Vagina (tissue), 2 donors: ENCODE measurements at regions not wholly inside any gene's neighbourhood (a gene's known extent, or its start where the extent isn't known, plus 50 kb on each side); places are given as distances from the start of the nearest gene placed in this dataset.

Experiments used
- DNase-seq, 2 donors: peaks; one replicate each; pipeline ENCODE4 v3.0.0-alpha.2; 2017; ENCODE audit errors: extremely low spot score in 2 of 2
- H3K27ac ChIP-seq: fragments of 200-600 bp; sonication (generic); one replicate; pipeline ENCODE4 v1.5.1; 2019
- H3K27me3 ChIP-seq: fragments of 200-600 bp; sonication (generic); one replicate; pipeline ENCODE4 v1.5.1; 2019
- H3K36me3 ChIP-seq, 2 donors: fragments of 200-600 bp; sonication (generic); one replicate each; pipeline ENCODE4 v1.5.1; 2017 to 2019
- H3K4me1 ChIP-seq: fragments of 200-600 bp; sonication (generic); one replicate; pipeline ENCODE4 v1.5.1; 2019
- H3K4me3 ChIP-seq, 2 donors: fragments of 200-600 bp; sonication (generic); 1 replicate in 1 of 2; 2 replicates in 1 of 2; pipeline ENCODE4 v1.5.1; 2016 to 2019
- H3K9me3 ChIP-seq: fragments of 200-600 bp; sonication (generic); one replicate; pipeline ENCODE4 v1.5.1; 2019
- POLR2A ChIP-seq, 2 donors: fragments of 450-650 bp; IDR thresholded peaks; one replicate each; pipeline ENCODE4 v1.6.1; 2017; ENCODE audit warnings: antibody characterized with exemption in 2 of 2, mild to moderate bottlenecking in 2 of 2, moderate library complexity in 2 of 2
- POLR2AphosphoS5 ChIP-seq, 2 donors: sonication (generic); formaldehyde crosslinking; IDR thresholded peaks; one replicate each; pipeline ENCODE4 v1.9.0; 2017; ENCODE audit warnings: antibody characterized with exemption in 2 of 2, mild to moderate bottlenecking in 2 of 2, low read depth in 1 of 2; ENCODE audit not compliant: insufficient read depth in 1 of 2
- intact Hi-C: fragments of 100-400 bp; cut with DNase I; formaldehyde crosslinking; loops from one replicate; pipeline ENCODE4 v1.15.1; 2023
- TF ChIP-seq, protein P1 (sequence below), 3 experiments: fragments of 450-650 bp in 2 of 3; fragments of 200-600 bp in 1 of 3; sonication (generic) in 1 of 3; IDR thresholded peaks; one replicate each; pipeline ENCODE4 v1.5.1; 2017 to 2019; ENCODE audit warnings: antibody characterized with exemption in 3 of 3, mild to moderate bottlenecking in 2 of 3, moderate library complexity in 2 of 3

DNA sequence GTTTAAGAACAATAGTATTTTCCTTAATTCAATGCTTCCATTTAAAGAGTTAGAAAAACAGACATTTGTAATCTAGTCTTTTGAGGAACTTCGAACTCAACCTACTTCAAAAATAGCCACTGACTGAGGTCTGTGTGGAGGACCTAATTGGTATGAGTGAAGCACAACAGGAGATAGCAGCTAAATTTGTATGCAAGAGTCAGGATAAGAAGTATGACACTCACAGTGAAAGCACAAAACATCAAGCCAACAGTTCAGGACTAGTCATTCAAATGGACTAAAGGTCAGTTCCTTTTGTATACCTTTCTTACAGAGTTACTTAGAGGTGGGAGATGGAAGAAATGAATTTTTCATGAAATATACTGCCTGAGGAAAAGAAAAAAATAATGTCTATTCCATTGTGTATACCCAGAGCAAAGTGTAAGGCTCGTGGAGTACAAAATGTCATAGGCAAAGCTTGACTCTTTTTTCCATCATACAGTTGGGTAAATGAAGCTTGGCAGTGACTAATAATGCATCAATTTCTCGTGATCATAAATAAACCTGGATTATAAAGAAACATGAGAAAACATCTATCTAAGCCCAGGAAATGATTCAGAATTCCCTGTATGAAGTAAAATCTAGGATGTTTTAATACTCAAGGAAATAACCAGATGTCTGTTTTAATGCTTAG lies 1005.2 kb upstream of the CADM2 start:
- no peaks in the 10 kb centered on the region for H3K27me3 ChIP-seq
- H3K9me3 ChIP-seq, result no peaks in the 10 kb centered on the region
- TF ChIP-seq POLR2AphosphoS5 (IDR thresholded peaks at IDR 0.05; ENCODE audit: insufficient read depth in 1 of 2, low read depth in 1 of 2), result no peak
- TF ChIP-seq, protein P1, sequence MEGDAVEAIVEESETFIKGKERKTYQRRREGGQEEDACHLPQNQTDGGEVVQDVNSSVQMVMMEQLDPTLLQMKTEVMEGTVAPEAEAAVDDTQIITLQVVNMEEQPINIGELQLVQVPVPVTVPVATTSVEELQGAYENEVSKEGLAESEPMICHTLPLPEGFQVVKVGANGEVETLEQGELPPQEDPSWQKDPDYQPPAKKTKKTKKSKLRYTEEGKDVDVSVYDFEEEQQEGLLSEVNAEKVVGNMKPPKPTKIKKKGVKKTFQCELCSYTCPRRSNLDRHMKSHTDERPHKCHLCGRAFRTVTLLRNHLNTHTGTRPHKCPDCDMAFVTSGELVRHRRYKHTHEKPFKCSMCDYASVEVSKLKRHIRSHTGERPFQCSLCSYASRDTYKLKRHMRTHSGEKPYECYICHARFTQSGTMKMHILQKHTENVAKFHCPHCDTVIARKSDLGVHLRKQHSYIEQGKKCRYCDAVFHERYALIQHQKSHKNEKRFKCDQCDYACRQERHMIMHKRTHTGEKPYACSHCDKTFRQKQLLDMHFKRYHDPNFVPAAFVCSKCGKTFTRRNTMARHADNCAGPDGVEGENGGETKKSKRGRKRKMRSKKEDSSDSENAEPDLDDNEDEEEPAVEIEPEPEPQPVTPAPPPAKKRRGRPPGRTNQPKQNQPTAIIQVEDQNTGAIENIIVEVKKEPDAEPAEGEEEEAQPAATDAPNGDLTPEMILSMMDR (IDR thresholded peaks at IDR 0.05), result no peak
- no peak overlapping the region for H3K27ac ChIP-seq
- DNase-seq, result no peak
- H3K4me1 ChIP-seq, result no peaks in the 10 kb centered on the region
- no peak overlapping the region for H3K4me3 ChIP-seq
- intact Hi-C loops, result no loop called here
- H3K36me3 ChIP-seq, result no peaks in the 10 kb centered on the region

GRCh38 chr3:83956431-83956830 lies 1002.4 kb upstream of the CADM2 start:
- no peaks in the 10 kb centered on the region for H3K36me3 ChIP-seq
- no peak overlapping the region for H3K27ac ChIP-seq
- DNase-seq, result no peak
- TF ChIP-seq POLR2A (IDR thresholded peaks at IDR 0.05) (no peak), POLR2AphosphoS5 (IDR thresholded peaks at IDR 0.05; ENCODE audit: insufficient read depth in 1 of 2, low read depth in 1 of 2) (no peak)
- TF ChIP-seq, protein P1 (IDR thresholded peaks at IDR 0.05), result no peak
- no peaks in the 10 kb centered on the region for H3K27me3 ChIP-seq
- no peak overlapping the region for H3K4me3 ChIP-seq
- no peaks in the 10 kb centered on the region for H3K9me3 ChIP-seq
- no peaks in the 10 kb centered on the region for H3K4me1 ChIP-seq
- intact Hi-C loops, result no loop called here

DNA sequence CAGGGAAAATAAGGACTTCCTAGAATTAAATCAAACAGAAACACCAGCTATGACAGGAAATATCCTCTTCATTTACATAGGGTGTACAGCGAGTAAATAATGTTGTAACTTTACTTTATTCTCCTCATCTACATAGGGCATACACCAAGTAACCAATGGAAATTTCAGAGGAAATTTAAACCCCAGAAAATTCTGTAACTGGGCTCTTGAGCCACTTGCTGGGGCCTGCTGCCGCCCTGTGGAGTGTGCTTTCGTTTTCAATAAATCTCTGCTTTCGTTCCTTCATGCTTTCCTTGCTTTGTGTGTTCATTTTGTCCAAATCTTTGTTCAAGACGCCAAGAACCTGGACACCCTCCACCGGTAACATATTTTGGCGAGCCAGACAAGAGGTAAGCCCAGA lies 990.4 kb upstream of the CADM2 start:
- no peak overlapping the region for H3K27ac ChIP-seq
- no peaks in the 10 kb centered on the region for H3K36me3 ChIP-seq
- no peak overlapping the region for H3K4me3 ChIP-seq
- DNase-seq, result no peak
- TF ChIP-seq POLR2AphosphoS5 (IDR thresholded peaks at IDR 0.05; ENCODE audit: insufficient read depth in 1 of 2, low read depth in 1 of 2), result no peak
- TF ChIP-seq, protein P1 (IDR thresholded peaks at IDR 0.05), result no peak
- TF ChIP-seq POLR2A (IDR thresholded peaks at IDR 0.05), result no peak
- intact Hi-C loops, result no loop called here
- no peaks in the 10 kb centered on the region for H3K4me1 ChIP-seq
- no peaks in the 10 kb centered on the region for H3K9me3 ChIP-seq
- H3K27me3 ChIP-seq, result no peaks in the 10 kb centered on the region

DNA sequence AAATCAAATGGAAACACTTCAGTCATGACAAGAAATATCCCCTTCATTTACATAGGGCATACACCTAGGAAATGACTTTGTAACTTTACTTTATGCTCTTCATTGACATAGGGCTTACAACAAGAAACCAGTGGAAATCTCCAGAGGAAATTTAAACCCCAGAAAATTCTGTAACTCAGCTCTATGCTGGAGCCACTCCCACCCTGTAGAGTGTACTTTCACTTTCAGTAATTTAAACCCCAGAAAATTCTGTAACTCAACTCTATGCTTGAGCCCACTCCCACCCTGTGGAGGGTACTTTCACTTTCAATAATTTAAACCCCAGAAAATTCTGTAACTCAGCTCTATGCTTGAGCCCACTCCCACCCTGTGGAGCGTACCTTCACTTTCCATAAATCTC lies 987.1 kb upstream of the CADM2 start:
- Histone ChIP-seq H3K27ac (no peak overlapping the region), H3K27me3 (no peaks in the 10 kb centered on the region), H3K4me1 (no peaks in the 10 kb centered on the region), H3K4me3 (no peak overlapping the region), H3K36me3 (no peaks in the 10 kb centered on the region), H3K9me3 (no peaks in the 10 kb centered on the region)
- TF ChIP-seq POLR2A (IDR thresholded peaks at IDR 0.05), result no peak
- intact Hi-C loops, result no loop called here
- no peak for DNase-seq

- TF ChIP-seq, protein P1 (IDR thresholded peaks at IDR 0.05), result no peak
- TF ChIP-seq POLR2AphosphoS5 (IDR thresholded peaks at IDR 0.05; ENCODE audit: insufficient read depth in 1 of 2, low read depth in 1 of 2), result no peak
- no peak for TF ChIP-seq POLR2A (IDR thresholded peaks at IDR 0.05)
- H3K36me3 ChIP-seq, result no peaks in the 10 kb centered on the region
- intact Hi-C loops, result no loop called here
- no peaks in the 10 kb centered on the region for H3K9me3 ChIP-seq
- H3K27ac ChIP-seq, result no peak overlapping the region
- no peak for DNase-seq
- H3K27me3 ChIP-seq, result no peaks in the 10 kb centered on the region
- H3K4me3 ChIP-seq, result no peak overlapping the region
- H3K4me1 ChIP-seq, result no peaks in the 10 kb centered on the region
These were observed 950.2 kb upstream of the CADM2 start for GRCh38 chr3:84008623-84009022.
